ENCODE measurements at regions not wholly inside any gene's neighbourhood (a gene's known extent, or its start where the extent isn't known, plus 50 kb on each side); places are given as distances from the start of the nearest gene placed in this dataset.

GRCh38 chr5:124796495-124796894 is 50.1 kb upstream of the ZNF608 start:
- DNase-seq (ENCODE audit: missing footprints) (no peak), ATAC-seq (no peak)
- intact Hi-C loops (cut with DNase I), result no loop called here

- DNase-seq (ENCODE audit: missing footprints) (no peak), ATAC-seq (peak; percentile 89)
- intact Hi-C loops (cut with DNase I), result no loop called here
Measured at GRCh38 chr5:124797665-124798087, 51.2 kb upstream of the ZNF608 start.

- no peak for ATAC-seq
- intact Hi-C loops (cut with DNase I), result no loop called here
- DNase-seq (ENCODE audit: missing footprints), result no peak
Measured at GRCh38 chr5:124798890-124799289, 52.5 kb upstream of the ZNF608 start.

GRCh38 chr5:124801551-124801950 is 55.1 kb upstream of the ZNF608 start:
- ATAC-seq, result no peak
- intact Hi-C loops (cut with DNase I), result no loop called here
- no peak for DNase-seq (ENCODE audit: missing footprints)

- ATAC-seq, result no peak
- no peak for DNase-seq (ENCODE audit: missing footprints)
- intact Hi-C loops (cut with DNase I), result no loop called here
Measured at GRCh38 chr5:124803617-124804323, 57.3 kb upstream of the ZNF608 start.

- intact Hi-C loops (cut with DNase I), result no loop called here
- no peak for ATAC-seq
Measured at GRCh38 chr5:124806026-124806372, 59.6 kb upstream of the ZNF608 start.

GRCh38 chr5:124806373-124807077 is 60.1 kb upstream of the ZNF608 start:
- intact Hi-C loops (cut with DNase I), result no loop called here
- DNase-seq (ENCODE audit: missing footprints) (peak; percentile 80), ATAC-seq (peak; percentile 75)

More at GRCh38 chr5:124806026-124806372, 59.6 kb upstream of the ZNF608 start:
- no peak for DNase-seq (ENCODE audit: missing footprints)

GRCh38 chr5:124808842-124809268 is 62.4 kb upstream of the ZNF608 start:
- intact Hi-C loops (cut with DNase I), result no loop called here
- DNase-seq (ENCODE audit: missing footprints) (peak; percentile 54), ATAC-seq (no peak)

- no peak for ATAC-seq
- intact Hi-C loops (cut with DNase I), result no loop called here
- DNase-seq (ENCODE audit: missing footprints), result no peak
Measured at GRCh38 chr5:124810396-124811006, 64.1 kb upstream of the ZNF608 start.

- ATAC-seq (no peak), DNase-seq (ENCODE audit: missing footprints) (no peak)
- intact Hi-C loops (cut with DNase I), result no loop called here
Measured at GRCh38 chr5:124812771-124813358, 66.4 kb upstream of the ZNF608 start.

- no peak for DNase-seq (ENCODE audit: missing footprints)
- no peak for ATAC-seq
- intact Hi-C loops (cut with DNase I), result no loop called here
Measured at GRCh38 chr5:124816381-124816780, 69.9 kb upstream of the ZNF608 start.

GRCh38 chr5:124819201-124819600 is 72.8 kb upstream of the ZNF608 start:
- no peak for ATAC-seq
- no peak for DNase-seq (ENCODE audit: missing footprints)
- intact Hi-C loops (cut with DNase I), result no loop called here

- ATAC-seq (no peak), DNase-seq (ENCODE audit: missing footprints) (no peak)
- intact Hi-C loops (cut with DNase I), result no loop called here
Measured at GRCh38 chr5:124822647-124823046, 76.2 kb upstream of the ZNF608 start.

- intact Hi-C loops (cut with DNase I), result no loop called here
- ATAC-seq, result no peak
- no peak for DNase-seq (ENCODE audit: missing footprints)
Measured at GRCh38 chr5:124823380-124823779, 76.9 kb upstream of the ZNF608 start.

- DNase-seq (ENCODE audit: missing footprints), result no peak
- ATAC-seq, result peak; percentile 16
- intact Hi-C loops (cut with DNase I), result no loop called here
Measured at GRCh38 chr5:124824637-124825158, 78.3 kb upstream of the ZNF608 start.

- DNase-seq (ENCODE audit: missing footprints) (no peak), ATAC-seq (no peak)
- intact Hi-C loops (cut with DNase I), result no loop called here
Measured at GRCh38 chr5:124825250-124825982, 79.0 kb upstream of the ZNF608 start.

GRCh38 chr5:124825983-124826337 is 79.5 kb upstream of the ZNF608 start:
- intact Hi-C loops (cut with DNase I), result no loop called here
- DNase-seq (ENCODE audit: missing footprints), result no peak
- no peak for ATAC-seq

GRCh38 chr5:124828731-124829234 is 82.3 kb upstream of the ZNF608 start:
- DNase-seq (ENCODE audit: missing footprints), result no peak
- intact Hi-C loops (cut with DNase I), result no loop called here
- no peak for ATAC-seq
